IMR-90 (cell line): ENCODE measurements at regions not wholly inside any gene's neighbourhood (a gene's known extent, or its start where the extent isn't known, plus 50 kb on each side); places are given as distances from the start of the nearest gene placed in this dataset.

Experiments used
- ATAC-seq: fragments of 200-7000 bp; cut with Tn5 transposase; 2 replicates; pipeline ENCODE4 v1.9.1; 2020; ENCODE audit warnings: low read depth, mild to moderate bottlenecking, moderate library complexity
- BruUV-seq: library from RNA; stranded (reverse); fragments of 400-500 nt; replicated peaks from 2 replicates; lab custom pipeline; 2021; lab: Mats Ljungman, UMichigan
- CTCF ChIA-PET: fragments of 300-600 bp; formaldehyde crosslinking; extraction: SDS; loops from one replicate; lab custom pipeline; 2021; ENCODE audit warnings: antibody characterized with exemption; lab: Yijun Ruan, JAX
- POLR2A ChIA-PET: fragments of 300-600 bp; sonication (Branson Sonifier 250); formaldehyde crosslinking; loops from one replicate; lab custom pipeline; 2022; ENCODE audit warnings: antibody characterized with exemption; ENCODE audit not compliant: unreplicated experiment; lab: Charles Lee
- DNase-seq: peaks from one replicate; pipeline ENCODE4 v3.0.0; 2013
- H2AFZ ChIP-seq: replicated peaks from 2 replicates; pipeline ENCODE3; 2013; ENCODE audit warnings: low read length, mild to moderate bottlenecking; ENCODE audit not compliant: poor library complexity
- H2AK5ac ChIP-seq: 2 replicates; pipeline ENCODE4 v1.6.1; 2013; ENCODE audit warnings: low read depth, low read length, inconsistent platforms
- H2AK9ac ChIP-seq: replicated peaks from 2 replicates; pipeline ENCODE3; 2013; ENCODE audit warnings: mild to moderate bottlenecking, low read depth, low read length, moderate library complexity; ENCODE audit not compliant: poor library complexity
- H2BK120ac ChIP-seq: 2 replicates; pipeline ENCODE4 v1.6.1; 2013; ENCODE audit warnings: low read depth, low read length, inconsistent platforms
- H2BK15ac ChIP-seq: 3 replicates; pipeline ENCODE4 v1.6.1; 2013; ENCODE audit warnings: low read depth, low read length, inconsistent platforms
- H2BK20ac ChIP-seq: 2 replicates; pipeline ENCODE4 v1.6.1; 2013; ENCODE audit warnings: low read depth, mild to moderate bottlenecking, inconsistent platforms, low read length, moderate library complexity
- H2BK5ac ChIP-seq: 2 replicates; pipeline ENCODE4 v1.6.1; 2013; ENCODE audit warnings: mild to moderate bottlenecking, low read depth, low read length, inconsistent platforms; ENCODE audit not compliant: poor library complexity, severe bottlenecking
- H3K14ac ChIP-seq: replicated peaks from 2 replicates; pipeline ENCODE4 v1.6.1; 2013; ENCODE audit warnings: low read depth, low read length, inconsistent platforms
- H3K18ac ChIP-seq: 2 replicates; pipeline ENCODE4 v1.6.1; 2013; ENCODE audit warnings: low read depth, low read length, control low read depth
- H3K23ac ChIP-seq: 2 replicates; pipeline ENCODE4 v1.6.1; 2013; ENCODE audit warnings: low read depth, low read length, inconsistent platforms
- H3K27ac ChIP-seq: 2 replicates; pipeline ENCODE4 v1.5.1; 2013; ENCODE audit warnings: mild to moderate bottlenecking, control low read depth, low read length; ENCODE audit not compliant: insufficient read depth
- H3K27me3 ChIP-seq: 2 replicates; pipeline ENCODE4 v1.6.1; 2013; ENCODE audit warnings: low read length; ENCODE audit not compliant: control insufficient read depth, insufficient read depth
- H3K36me3 ChIP-seq: 2 replicates; pipeline ENCODE4 v1.6.1; 2013; ENCODE audit warnings: low read length, mixed read lengths; ENCODE audit not compliant: control insufficient read depth, insufficient read depth
- H3K4ac ChIP-seq: 2 replicates; pipeline ENCODE4 v1.6.1; 2013; ENCODE audit warnings: low read depth, low read length, inconsistent platforms
- H3K4me1 ChIP-seq: 2 replicates; pipeline ENCODE4 v1.6.1; 2013; ENCODE audit warnings: low read length, mixed read lengths; ENCODE audit not compliant: control insufficient read depth, insufficient read depth
- H3K4me2 ChIP-seq: 2 replicates; pipeline ENCODE4 v1.6.1; 2013; ENCODE audit warnings: low read depth, mild to moderate bottlenecking, control low read depth, low read length, moderate library complexity
- H3K4me3 ChIP-seq: 2 replicates; pipeline ENCODE4 v1.5.1; 2013; ENCODE audit warnings: low read depth, mild to moderate bottlenecking, control low read depth, low read length, moderate library complexity; ENCODE audit not compliant: insufficient read depth
- H3K56ac ChIP-seq: 2 replicates; pipeline ENCODE4 v1.6.1; 2013; ENCODE audit warnings: low read length, inconsistent platforms; ENCODE audit not compliant: insufficient read depth; ENCODE audit errors: extremely low read depth
- H3K79me1 ChIP-seq, 2 experiments: 2 replicates each; pipeline ENCODE4 v1.6.1; 2013; ENCODE audit warnings: low read length in 2 of 2, inconsistent platforms in 1 of 2, low read depth in 1 of 2
- H3K9ac ChIP-seq: 2 replicates; pipeline ENCODE4 v1.6.1; 2013; ENCODE audit warnings: low read depth, low read length, control low read depth
- H3K9me1 ChIP-seq: 2 replicates; pipeline ENCODE4 v1.6.1; 2013; ENCODE audit warnings: low read length, inconsistent platforms; ENCODE audit not compliant: insufficient read depth
- H3K9me3 ChIP-seq: 2 replicates; pipeline ENCODE4 v1.6.1; 2013; ENCODE audit warnings: low read length; ENCODE audit not compliant: control insufficient read depth, insufficient read depth
- H4K20me1 ChIP-seq: 2 replicates; pipeline ENCODE4 v1.6.1; 2013; ENCODE audit warnings: low read length, inconsistent platforms; ENCODE audit not compliant: insufficient read depth
- H4K5ac ChIP-seq: 2 replicates; pipeline ENCODE4 v1.6.1; 2013; ENCODE audit warnings: mild to moderate bottlenecking, low read depth, low read length, control low read depth
- H4K8ac ChIP-seq, 2 experiments: 2 replicates each; pipeline ENCODE4 v1.6.1; 2013; ENCODE audit warnings: low read depth in 2 of 2, low read length in 2 of 2, control low read depth in 1 of 2, inconsistent platforms in 1 of 2
- H4K91ac ChIP-seq: 2 replicates; pipeline ENCODE4 v1.6.1; 2013; ENCODE audit warnings: low read depth, low read length, inconsistent platforms; ENCODE audit not compliant: insufficient read depth
- BHLHE40 ChIP-seq: fragments of 150-350 bp; IDR thresholded peaks from 2 replicates; pipeline ENCODE4 v1.6.1; 2016; ENCODE audit warnings: mild to moderate bottlenecking, low read depth, low read length
- CEBPB ChIP-seq: IDR thresholded peaks from 2 replicates; pipeline ENCODE4 v1.6.1; 2012; ENCODE audit warnings: low read depth, low read length, improper control_type of control experiment
- CHD1 ChIP-seq: IDR thresholded peaks from 2 replicates; pipeline ENCODE4 v1.6.1; 2012; ENCODE audit warnings: low read depth, low read length, improper control_type of control experiment
- ELK1 ChIP-seq: fragments of 150-350 bp; IDR thresholded peaks from 2 replicates; pipeline ENCODE4 v1.6.1; 2016; ENCODE audit warnings: low read depth, mild to moderate bottlenecking, low read length, moderate library complexity, borderline replicate concordance
- MAFK ChIP-seq: IDR thresholded peaks from 2 replicates; pipeline ENCODE4 v1.6.1; 2012; ENCODE audit warnings: low read depth, low read length, improper control_type of control experiment
- MAZ ChIP-seq: IDR thresholded peaks from 2 replicates; pipeline ENCODE4 v1.6.1; 2012; ENCODE audit warnings: low read depth, mild to moderate bottlenecking, low read length, improper control_type of control experiment, moderate library complexity, borderline replicate concordance
- NFE2L2 ChIP-seq: fragments of 150-350 bp; IDR thresholded peaks from 2 replicates; pipeline ENCODE4 v1.6.1; 2016; ENCODE audit warnings: low read depth, mild to moderate bottlenecking, low read length
- POLR2A ChIP-seq: IDR thresholded peaks from 2 replicates; pipeline ENCODE4 v1.6.1; 2012; ENCODE audit warnings: mild to moderate bottlenecking, low read depth, low read length
- RCOR1 ChIP-seq: IDR thresholded peaks from 2 replicates; pipeline ENCODE4 v1.6.1; 2012; ENCODE audit warnings: mild to moderate bottlenecking, low read length, improper control_type of control experiment; ENCODE audit not compliant: insufficient replicate concordance
- RFX5 ChIP-seq: IDR thresholded peaks from 2 replicates; pipeline ENCODE4 v1.8.0; 2012; ENCODE audit warnings: low read depth, mild to moderate bottlenecking, low read length, moderate library complexity
- WGBS, 2 experiments: methylation state at CpG; one replicate each; pipeline versions ENCODE4 v1.1.5 to v1.1.7; 2013; ENCODE audit warnings: missing lambda C conversion rate in 2 of 2; ENCODE audit not compliant: insufficient read length in 1 of 2; ENCODE audit errors: extremely low coverage in 2 of 2; 5-methylcytosine and 5-hydroxymethylcytosine counted together
- dilution Hi-C: fragments of 300-500 bp; cut with HindIII; formaldehyde crosslinking; loops from one replicate; pipeline ENCODE4 v1.14.3; 2018; ENCODE audit warnings: low sequenced_read_pairs; ENCODE audit not compliant: unreplicated experiment
- in situ Hi-C: fragments of 300-500 bp; cut with MboI; formaldehyde crosslinking; loops from 3 replicates; pipeline ENCODE4 v1.14.3; 2019; ENCODE audit warnings: low sequenced_read_pairs, inconsistent platforms, mixed read lengths
- intact Hi-C: fragments of 100-400 bp; cut with micrococcal nuclease; formaldehyde crosslinking; loops from 2 replicates; pipeline ENCODE4 v1.10.0; 2022
- TF ChIP-seq, protein P1 (sequence below): fragments of 150-350 bp; IDR thresholded peaks from 2 replicates; pipeline ENCODE4 v1.6.1; 2017; ENCODE audit warnings: mild to moderate bottlenecking, antibody characterized with exemption, low read length, low read depth

DNA sequence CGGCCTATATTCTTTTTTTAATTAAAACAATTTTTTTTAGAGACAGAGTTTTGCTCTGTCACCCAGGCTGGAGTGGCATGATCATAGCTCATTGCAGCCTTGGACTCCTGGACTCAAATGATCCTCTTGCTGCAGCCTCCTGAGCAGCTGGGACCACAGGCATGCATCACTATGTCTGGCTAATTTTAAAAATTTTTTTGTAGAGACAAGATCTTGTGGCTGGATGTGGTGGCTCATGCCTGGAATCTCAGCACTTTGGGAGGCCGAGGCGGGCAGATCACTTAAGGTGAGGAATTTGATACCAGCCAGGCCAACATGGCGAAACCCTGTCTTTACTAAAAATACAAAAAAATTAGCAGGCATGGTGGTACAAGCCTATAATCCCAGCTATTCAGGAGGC lies 54.8 kb upstream of the MSI2 start:
- Histone ChIP-seq H3K4me2 (no peak overlapping the region), H3K9ac (no peak overlapping the region), H3K4ac (no peak overlapping the region), H2AK5ac (no peak overlapping the region), H3K27ac (no peak overlapping the region), H3K36me3 (no peaks in the 10 kb centered on the region), H2BK15ac (no peak overlapping the region), H3K9me1 (no peaks in the 10 kb centered on the region), H3K27me3 (peaks cover 13% of the 10 kb centered on the region), H4K20me1 (no peaks in the 10 kb centered on the region), H3K4me1 (no peaks in the 10 kb centered on the region), H3K56ac (no peak overlapping the region), H2AK9ac (no peak overlapping the region), H3K14ac (no peak overlapping the region), H2BK120ac (no peak overlapping the region), H3K18ac (no peak overlapping the region), H4K8ac (no peak overlapping the region), H4K5ac (no peak overlapping the region), H3K23ac (no peak overlapping the region), H3K9me3 (no peaks in the 10 kb centered on the region), H3K4me3 (no peak overlapping the region), H4K91ac (no peak overlapping the region), H2BK5ac (no peak overlapping the region), H2BK20ac (no peak overlapping the region), H2AFZ (no peak overlapping the region), H3K79me1 (no peaks in the 10 kb centered on the region)
- intact Hi-C loops (no loop called here), in situ Hi-C loops (no loop called here), dilution Hi-C loops (no loop called here)
- DNase-seq (no peak), ATAC-seq (no peak)
- POLR2A ChIA-PET, result no interaction called here
- CTCF ChIA-PET, result no interaction called here
- no TSS peak for BruUV-seq
- TF ChIP-seq MAZ (no peak), BHLHE40 (no peak), POLR2A (no peak), RFX5 (no peak), CHD1 (no peak), ELK1 (no peak), MAFK (no peak), NFE2L2 (no peak), CEBPB (no peak), RCOR1 (no peak)
- TF ChIP-seq, protein P1, sequence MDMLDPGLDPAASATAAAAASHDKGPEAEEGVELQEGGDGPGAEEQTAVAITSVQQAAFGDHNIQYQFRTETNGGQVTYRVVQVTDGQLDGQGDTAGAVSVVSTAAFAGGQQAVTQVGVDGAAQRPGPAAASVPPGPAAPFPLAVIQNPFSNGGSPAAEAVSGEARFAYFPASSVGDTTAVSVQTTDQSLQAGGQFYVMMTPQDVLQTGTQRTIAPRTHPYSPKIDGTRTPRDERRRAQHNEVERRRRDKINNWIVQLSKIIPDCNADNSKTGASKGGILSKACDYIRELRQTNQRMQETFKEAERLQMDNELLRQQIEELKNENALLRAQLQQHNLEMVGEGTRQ, result no peak
- WGBS, 2 experiments, result 80% methylated on average over 2 of the region's 4 CpGs; no CpG with 5 or more reads in 1 of the 2 experiments
